Stimulated activated CD4-positive, alpha-beta T cell treated with anti-CD3 and anti-CD28 coated beads, Interleukin-1b, Interleukin-23, amount 100 ng/mL, for 4 hours (primary cell): ENCODE measurements at regions not wholly inside any gene's neighbourhood (a gene's known extent, or its start where the extent isn't known, plus 50 kb on each side); places are given as distances from the start of the nearest gene placed in this dataset.
"Not testable (repeated sequence)": the region's sequence is repeated elsewhere in the genome, so short reads cannot be mapped to it uniquely, and the experiment has no call there.

ENCODE experiments used
- DNase-seq, 2 donors: peaks; one replicate each; pipeline ENCODE4 v3.0.0-alpha.2; 2020; ENCODE audit warnings: low read depth in 2 of 2

DNA sequence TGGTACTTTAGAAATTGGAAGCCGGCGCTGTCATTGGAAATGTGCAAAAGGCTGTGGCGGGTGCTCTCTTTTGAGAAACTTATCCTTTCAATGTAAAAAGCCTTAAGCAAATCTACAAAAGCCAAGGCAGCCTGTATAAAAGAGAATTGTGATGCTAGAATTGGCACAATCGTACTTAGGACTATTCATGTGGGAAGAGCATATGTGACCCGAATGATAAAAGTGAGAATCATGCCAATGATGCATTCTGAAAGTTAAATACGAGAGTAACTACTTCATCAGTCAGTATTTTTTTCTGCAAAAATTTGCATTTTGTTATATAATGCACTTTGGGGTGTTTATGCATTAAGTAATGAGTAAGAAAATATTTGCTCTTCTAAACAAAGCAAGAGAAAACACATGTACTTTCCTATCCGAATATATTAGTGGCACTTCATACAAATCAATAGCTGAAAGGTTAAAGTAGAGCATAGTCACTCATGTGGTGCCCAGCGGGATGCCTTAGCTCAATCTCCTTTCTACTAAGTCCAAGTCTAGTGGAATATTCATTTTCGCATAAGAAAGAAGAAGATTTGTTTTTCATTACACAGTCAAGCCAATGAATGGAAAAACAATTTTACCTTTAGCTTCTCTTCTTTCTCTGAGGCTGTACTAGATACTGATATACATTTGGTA, 1256.6 kb upstream of the B3GALT2 start:
- no peak for DNase-seq

DNA sequence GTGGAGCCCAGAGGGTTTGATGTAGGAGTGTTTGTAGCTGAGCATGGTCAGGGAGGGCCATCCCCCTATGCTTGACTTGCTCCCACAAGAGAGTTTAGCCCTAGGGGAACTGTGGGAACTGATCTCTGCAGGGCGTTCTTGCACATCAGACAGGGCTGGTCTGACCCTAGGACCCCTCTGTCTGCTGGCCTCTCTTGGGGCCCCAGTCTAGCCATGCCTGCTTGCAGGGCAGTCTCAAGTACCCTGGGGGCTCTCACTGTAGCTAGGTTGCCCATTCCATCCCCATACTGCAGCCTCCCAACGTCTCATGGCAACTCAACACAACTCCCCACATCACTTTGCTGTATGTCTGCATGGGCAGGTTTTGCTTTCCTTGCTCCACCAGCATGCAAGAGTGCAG, 1250.7 kb upstream of the B3GALT2 start:
- DNase-seq = no peak

- DNase-seq = no peak
These were observed 1244.7 kb upstream of the B3GALT2 start for GRCh38 chr1:194431121-194431520.

DNA sequence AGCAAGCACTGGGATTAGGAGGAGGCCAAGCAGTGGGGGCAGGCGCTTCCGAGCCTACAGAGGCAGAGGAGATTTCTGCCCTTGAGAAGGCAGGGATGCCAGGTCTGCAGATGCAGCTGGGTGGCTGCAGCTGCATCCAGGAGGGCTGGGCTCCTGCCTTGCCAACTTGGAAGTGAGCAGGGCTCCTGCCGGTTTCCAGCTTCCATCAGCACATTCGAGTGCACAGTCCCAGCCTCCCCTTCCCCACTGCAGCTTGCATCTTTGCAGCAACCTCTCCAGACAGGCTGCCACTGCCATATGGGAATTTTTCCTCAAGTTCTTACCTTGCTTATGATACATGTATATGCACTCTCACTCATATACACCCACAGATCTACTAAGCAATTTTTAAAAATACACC, 1234.3 kb upstream of the B3GALT2 start:
- DNase-seq = no peak

DNA sequence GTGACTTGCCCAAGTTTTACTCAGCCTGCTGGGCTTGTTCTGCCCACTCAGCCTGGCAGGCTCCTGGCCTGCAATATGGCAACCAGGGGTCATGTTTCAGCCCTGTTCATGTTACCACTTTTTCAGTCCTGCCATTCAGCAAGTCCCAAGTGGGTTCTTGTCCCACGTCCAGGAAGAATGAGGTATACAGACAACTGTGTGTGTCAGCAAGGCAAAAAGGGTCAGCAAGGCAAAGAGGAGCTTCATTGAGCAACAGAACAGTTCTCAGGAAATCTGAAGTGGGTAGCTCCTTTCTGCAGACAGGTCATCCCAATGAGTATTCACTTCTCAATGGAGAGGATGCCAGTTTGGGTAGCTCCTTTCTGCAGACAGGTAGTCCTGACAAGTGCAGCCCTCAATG, 1233.3 kb upstream of the B3GALT2 start:
- DNase-seq = no peak

DNA sequence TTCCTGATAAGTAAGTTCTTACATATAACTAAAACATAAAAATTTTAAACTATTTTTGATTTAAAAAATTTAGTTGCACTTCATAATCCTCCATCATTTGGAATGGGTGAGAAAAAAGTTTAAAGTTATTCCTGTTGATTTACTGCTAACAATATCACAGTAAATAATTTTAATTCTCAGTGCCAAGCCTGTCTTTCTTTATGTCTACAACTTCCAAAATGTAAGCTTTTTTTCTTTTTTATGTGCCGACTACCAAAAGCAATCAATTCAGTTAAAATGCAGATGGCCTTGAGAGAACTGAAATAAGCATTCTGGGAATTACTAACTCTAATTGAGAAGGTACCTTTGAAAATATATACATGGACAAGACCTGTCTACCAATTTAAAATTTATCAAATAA, 1224.3 kb upstream of the B3GALT2 start:
- DNase-seq = no peak

DNA sequence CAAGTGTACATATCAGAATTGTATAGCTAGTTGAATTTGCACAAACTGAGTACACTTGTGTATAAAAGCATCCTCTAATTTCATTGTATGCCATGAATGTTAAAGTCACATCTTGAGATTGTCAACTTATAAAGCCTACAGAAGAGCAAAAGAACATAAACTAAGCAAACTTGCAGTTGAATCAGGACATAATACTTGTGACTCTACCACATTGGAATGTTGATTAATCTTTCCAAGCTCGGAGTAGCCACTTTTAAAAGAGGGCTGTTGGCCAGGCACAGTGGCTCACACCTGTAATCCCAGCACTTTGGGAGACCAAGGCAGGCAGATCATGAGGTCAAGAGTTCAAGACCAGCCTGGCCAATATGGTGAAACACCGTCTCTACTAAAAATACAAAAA, 1220.8 kb upstream of the B3GALT2 start:
- DNase-seq = not testable (repeated sequence)

GRCh38 chr1:194394676-194395075, 1208.3 kb upstream of the B3GALT2 start:
- DNase-seq = no peak

DNA sequence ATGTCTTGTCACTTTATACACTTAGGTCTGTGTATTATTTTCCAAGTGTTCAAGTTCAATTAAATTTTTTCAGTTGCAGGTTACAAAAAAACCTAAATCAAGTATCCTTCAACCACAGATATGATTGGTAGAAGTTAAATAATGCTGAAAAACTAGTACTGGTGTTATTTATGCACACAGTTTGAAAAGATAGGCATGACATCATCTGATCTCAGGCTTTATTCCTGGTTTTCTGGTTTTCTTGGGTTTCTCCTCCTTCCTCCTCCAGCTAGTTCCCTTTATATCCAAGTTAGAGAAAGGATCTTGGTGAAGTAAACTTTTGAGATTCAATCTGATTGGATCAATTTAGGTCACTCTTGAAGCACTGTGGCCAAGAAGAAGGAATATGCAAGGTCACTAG, 1201.1 kb upstream of the B3GALT2 start:
- DNase-seq = no peak

GRCh38 chr1:194378517-194378916, 1192.1 kb upstream of the B3GALT2 start:
- no peak for DNase-seq

DNA sequence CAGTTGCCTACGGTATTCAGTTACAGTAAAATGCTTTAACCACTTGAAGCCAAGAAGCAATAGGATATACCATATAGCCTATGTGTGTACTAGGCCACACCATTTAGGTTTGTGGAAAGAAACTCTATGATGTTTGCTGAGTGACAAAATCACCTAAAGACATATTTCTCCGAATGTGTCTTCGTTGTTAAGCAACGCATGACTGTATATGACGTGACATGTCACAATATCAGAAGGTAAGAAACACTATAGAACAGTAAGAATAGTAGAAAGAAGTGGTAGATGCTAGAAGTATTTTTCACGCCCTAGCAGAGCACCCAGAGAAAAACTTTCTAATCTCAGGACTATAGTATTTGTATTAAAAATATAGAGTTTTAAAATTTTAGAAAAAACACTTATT, 1188.2 kb upstream of the B3GALT2 start:
- no peak for DNase-seq

GRCh38 chr1:194372266-194372665, 1185.9 kb upstream of the B3GALT2 start:
- DNase-seq = no peak

GRCh38 chr1:194369622-194370021, 1183.2 kb upstream of the B3GALT2 start:
- DNase-seq = no peak

DNA sequence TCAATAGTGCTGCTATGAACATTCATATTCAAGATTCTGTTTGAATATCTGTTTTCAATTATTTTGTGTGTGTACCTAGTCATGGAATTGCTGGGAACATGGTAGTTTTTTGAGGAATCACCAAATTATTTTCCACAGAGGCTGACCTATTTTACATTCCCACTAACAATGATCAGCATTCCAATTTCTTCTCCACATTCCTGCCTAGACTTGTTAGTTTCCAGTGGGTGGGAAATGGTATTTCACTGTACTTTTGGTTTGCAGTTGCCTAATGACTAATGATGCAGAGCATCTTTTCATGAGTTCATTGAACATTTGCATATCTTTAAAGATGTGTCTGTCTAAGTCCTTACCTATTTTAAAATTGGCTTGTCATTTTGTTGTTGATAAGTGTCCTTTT, 1182.6 kb upstream of the B3GALT2 start:
- no peak for DNase-seq

DNA sequence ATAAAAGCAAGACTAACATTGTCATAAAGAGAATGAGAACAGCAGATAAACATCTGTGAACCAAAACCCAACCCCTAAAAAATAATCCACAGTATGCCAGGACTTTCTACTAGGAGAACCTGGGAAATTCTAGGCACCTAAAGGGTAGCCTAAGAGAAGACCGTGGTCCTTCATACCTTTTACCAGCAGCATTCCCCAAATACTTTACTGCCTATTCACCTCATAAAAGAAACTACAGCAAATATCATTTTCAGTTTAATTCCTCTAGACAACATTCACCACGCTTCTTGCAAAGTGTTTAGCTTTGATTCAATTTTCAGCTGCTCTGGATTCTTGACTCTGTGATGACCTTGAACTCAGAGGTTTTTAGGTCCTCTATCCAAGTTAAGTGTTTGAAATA, 1180.7 kb upstream of the B3GALT2 start:
- no peak for DNase-seq

GRCh38 chr1:194366705-194367104, 1180.3 kb upstream of the B3GALT2 start:
- DNase-seq = no peak

DNA sequence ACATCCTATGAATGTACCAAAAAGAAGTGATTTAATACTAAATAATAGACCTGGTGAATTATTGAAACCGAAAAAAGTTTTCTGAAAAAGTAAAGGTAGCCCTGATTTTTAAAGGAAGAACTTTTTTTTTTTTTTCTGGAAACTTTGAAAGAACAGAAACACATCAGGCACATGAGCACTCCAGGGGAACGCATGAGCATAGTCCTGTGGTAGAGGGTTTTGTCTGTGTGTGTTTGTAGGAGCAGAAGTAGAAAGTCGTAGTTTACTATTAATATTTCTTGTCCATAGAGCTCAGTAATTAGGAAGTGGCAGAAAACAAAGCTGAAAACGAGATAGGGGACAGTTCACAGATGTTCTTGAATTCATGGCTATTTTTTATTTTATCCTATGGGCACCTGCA, 1175.9 kb upstream of the B3GALT2 start:
- no peak for DNase-seq

DNA sequence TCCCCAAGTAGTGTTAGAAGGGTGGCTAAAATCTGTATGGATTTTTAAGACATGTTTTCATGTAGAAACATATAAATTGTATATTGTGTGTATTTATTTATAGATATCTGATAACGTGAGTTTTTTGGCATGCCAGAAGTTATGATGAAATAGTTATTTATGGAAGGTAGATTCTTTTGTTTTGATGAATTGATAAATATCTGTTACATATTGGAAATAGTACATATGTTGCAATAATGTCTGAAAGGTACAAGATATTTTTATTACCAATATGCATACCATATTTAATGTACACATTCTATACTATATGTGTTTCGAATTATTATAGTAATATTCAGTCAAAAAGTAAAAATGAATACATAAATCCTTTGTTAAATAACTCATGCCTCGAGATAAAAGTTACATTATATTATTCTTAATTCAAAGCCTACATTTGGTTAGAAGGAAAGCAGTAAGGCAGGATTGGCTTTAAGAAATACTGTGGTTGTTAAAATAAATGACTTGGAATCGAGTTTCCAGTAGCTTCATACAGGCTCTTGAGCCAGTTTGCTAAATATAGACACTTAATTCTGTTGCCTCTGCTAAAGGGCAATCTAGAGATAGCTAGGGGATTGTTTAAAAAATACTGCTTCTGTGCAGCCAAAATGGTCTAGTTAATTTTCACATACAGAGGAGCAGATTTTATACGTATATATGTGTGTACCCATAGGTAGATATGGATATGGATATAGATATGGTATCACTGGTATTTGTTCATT, 1175.1 kb upstream of the B3GALT2 start:
- no peak for DNase-seq

GRCh38 chr1:194358208-194358581, 1171.8 kb upstream of the B3GALT2 start:
- no peak for DNase-seq

- DNase-seq = not testable (repeated sequence)
These were observed 1171.3 kb upstream of the B3GALT2 start for GRCh38 chr1:194357573-194358207.

DNA sequence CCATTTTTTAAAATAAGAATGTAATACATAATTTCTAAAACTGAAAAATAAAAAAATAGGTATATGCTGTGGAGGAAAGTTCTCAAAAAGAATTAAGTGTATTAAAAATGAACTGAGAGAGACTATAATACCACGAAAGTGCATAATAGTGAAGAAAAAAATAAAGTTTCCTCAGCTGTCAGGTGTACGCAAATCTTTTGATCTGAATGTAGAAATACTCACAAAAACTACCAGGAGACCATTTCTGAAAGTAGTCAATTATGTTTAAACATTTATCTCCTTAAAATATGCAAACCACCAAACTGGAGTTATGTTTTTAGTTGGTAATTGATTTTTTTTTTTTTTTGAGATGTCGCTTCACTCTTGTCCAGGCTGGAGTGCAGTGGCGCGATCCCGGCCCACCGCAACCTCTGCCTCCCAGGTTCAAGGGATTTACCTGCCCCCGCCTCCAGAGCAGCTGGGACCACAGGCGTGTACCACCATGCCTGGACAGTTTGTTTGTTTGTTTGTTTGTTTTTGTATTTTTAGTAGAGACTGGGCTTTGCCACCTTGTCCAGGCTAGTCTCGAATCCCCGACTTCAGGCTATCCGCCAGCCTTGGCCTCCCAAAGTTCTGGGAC, 1169.2 kb upstream of the B3GALT2 start:
- DNase-seq = no peak

DNA sequence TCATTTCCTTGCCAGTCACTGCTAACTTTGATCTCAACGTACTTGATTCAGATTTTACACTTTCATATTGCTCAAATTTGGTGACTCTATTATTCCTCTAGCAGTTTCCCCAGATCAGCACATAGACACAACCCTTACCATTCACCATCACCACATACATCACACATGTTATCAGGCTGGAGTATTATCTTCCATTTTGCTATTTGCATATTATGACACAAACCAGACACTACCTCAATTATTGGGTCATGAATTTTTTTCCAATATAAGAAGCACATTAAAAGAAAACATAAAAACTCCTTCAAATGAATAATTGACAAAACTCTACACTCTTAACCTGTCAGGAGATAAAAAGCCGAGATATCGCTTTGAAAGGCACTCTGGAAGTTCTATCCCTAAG, 1166.7 kb upstream of the B3GALT2 start:
- no peak for DNase-seq

- no peak for DNase-seq
These were observed 1160.8 kb upstream of the B3GALT2 start for GRCh38 chr1:194347200-194347599.
